ENCODE measurements at regions not wholly inside any gene's neighbourhood (a gene's known extent, or its start where the extent isn't known, plus 50 kb on each side); places are given as distances from the start of the nearest gene placed in this dataset.

DNA sequence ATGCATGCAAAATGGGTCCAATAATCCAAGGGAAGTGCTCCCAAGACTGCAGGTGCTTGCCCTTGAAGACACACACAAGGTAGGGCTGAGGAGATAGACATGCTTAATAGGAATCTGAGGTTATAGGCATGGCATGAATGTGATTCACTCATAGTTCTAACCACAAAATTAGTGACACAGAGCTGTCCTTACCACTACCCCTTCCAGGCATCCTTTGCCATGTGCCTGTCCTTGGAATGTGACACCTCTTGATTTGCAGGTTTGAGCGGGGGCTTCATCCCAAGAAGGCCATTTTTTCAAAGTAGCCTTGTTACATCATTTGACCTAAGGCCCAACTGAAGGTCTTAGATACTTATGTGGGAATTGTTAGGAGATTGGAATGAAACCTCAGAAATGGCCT lies 112.5 kb downstream of the CCNG2 start:
- no peak for TF ChIP-seq REST (IDR thresholded peaks at IDR 0.05; ENCODE audit: insufficient read depth in 1 of 2, low read depth in 2 of 2, low read length in 2 of 2)
- no peak for TF ChIP-seq SIN3A (IDR thresholded peaks at IDR 0.05; ENCODE audit: borderline replicate concordance, insufficient read depth, low read length)
- no peak for TF ChIP-seq TAF1 (IDR thresholded peaks at IDR 0.05; ENCODE audit: borderline replicate concordance, insufficient read depth, low read length)
- no peak for TF ChIP-seq POLR2AphosphoS5 (IDR thresholded peaks at IDR 0.05; ENCODE audit: low read depth, low read length)
- no peak for TF ChIP-seq FOXP2 (optimal IDR thresholded peaks at IDR 0.05; ENCODE audit: borderline replicate concordance, extremely low read depth, extremely low read length, insufficient read depth)

DNA sequence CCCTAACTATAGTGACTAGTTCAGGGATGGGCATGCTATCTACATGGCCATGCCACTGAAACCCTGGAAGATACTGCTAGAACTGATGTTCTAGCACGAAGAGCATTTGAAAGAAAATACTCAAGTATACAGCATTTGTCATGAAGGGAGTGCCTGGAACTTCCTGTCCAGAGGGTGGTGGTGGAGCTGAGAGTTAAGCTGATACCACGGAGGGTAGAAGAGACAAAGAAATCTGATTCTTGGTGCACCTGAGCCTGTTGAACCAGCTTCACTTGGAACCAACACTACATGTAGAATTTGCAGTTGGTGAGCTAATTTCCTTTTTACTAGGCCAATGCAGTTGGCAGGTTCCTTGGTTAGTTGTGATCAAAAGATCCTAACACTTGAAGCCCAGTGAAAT lies 116.4 kb downstream of the CCNG2 start:
- no peak for TF ChIP-seq FOXP2 (optimal IDR thresholded peaks at IDR 0.05; ENCODE audit: borderline replicate concordance, extremely low read depth, extremely low read length, insufficient read depth)
- no peak for TF ChIP-seq TAF1 (IDR thresholded peaks at IDR 0.05; ENCODE audit: borderline replicate concordance, insufficient read depth, low read length)
- no peak for TF ChIP-seq REST (IDR thresholded peaks at IDR 0.05; ENCODE audit: insufficient read depth in 1 of 2, low read depth in 2 of 2, low read length in 2 of 2)
- TF ChIP-seq POLR2AphosphoS5 (IDR thresholded peaks at IDR 0.05; ENCODE audit: low read depth, low read length) = no peak
- TF ChIP-seq SIN3A (IDR thresholded peaks at IDR 0.05; ENCODE audit: borderline replicate concordance, insufficient read depth, low read length) = no peak

DNA sequence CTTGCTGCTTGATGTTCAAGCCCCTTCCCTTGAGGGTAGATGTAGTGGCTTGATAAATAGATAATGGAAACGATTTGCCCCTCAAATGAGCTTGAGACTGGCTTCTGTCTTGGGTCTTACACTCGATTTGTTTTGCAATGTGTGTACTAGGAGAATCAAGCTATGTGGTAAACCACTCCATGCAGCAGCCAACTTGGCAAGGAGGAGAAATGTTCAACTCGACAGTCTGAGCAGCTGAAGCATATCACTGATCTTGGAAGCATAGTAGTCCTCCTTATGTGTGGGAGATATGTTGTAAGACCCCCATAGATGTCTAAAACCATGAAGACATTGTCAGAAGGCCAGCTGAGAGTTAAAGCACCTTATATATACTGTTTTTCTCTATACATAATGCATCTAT lies 125.3 kb downstream of the CCNG2 start:
- TF ChIP-seq TAF1 (IDR thresholded peaks at IDR 0.05; ENCODE audit: borderline replicate concordance, insufficient read depth, low read length) (no peak), FOXP2 (optimal IDR thresholded peaks at IDR 0.05; ENCODE audit: borderline replicate concordance, extremely low read depth, extremely low read length, insufficient read depth) (no peak), SIN3A (IDR thresholded peaks at IDR 0.05; ENCODE audit: borderline replicate concordance, insufficient read depth, low read length) (no peak), POLR2AphosphoS5 (IDR thresholded peaks at IDR 0.05; ENCODE audit: low read depth, low read length) (no peak), REST (IDR thresholded peaks at IDR 0.05; ENCODE audit: insufficient read depth in 1 of 2, low read depth in 2 of 2, low read length in 2 of 2) (no peak)

DNA sequence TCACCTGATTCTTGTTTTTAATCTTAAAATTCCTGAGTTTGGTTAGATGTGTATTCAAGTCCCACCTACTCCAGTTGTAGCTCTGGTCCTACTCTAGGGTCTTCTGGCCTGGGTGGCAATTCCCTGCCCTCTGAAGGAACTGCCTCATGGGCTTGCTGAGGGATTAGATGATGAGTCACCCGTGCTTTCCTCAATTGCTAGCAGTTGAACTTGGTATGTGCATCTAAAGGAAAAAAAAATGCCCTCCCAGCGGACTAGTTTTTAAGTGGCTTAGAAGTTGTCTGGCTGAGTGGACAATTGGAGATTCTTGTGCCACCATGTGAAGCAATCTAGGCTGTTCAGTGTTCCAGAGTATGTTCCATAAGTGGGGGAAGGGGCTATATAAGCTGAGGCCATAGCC lies 127.0 kb downstream of the CCNG2 start:
- TF ChIP-seq TAF1 (IDR thresholded peaks at IDR 0.05; ENCODE audit: borderline replicate concordance, insufficient read depth, low read length) = no peak
- TF ChIP-seq REST (IDR thresholded peaks at IDR 0.05; ENCODE audit: insufficient read depth in 1 of 2, low read depth in 2 of 2, low read length in 2 of 2) = no peak
- no peak for TF ChIP-seq SIN3A (IDR thresholded peaks at IDR 0.05; ENCODE audit: borderline replicate concordance, insufficient read depth, low read length)
- TF ChIP-seq POLR2AphosphoS5 (IDR thresholded peaks at IDR 0.05; ENCODE audit: low read depth, low read length) = no peak
- no peak for TF ChIP-seq FOXP2 (optimal IDR thresholded peaks at IDR 0.05; ENCODE audit: borderline replicate concordance, extremely low read depth, extremely low read length, insufficient read depth)

DNA sequence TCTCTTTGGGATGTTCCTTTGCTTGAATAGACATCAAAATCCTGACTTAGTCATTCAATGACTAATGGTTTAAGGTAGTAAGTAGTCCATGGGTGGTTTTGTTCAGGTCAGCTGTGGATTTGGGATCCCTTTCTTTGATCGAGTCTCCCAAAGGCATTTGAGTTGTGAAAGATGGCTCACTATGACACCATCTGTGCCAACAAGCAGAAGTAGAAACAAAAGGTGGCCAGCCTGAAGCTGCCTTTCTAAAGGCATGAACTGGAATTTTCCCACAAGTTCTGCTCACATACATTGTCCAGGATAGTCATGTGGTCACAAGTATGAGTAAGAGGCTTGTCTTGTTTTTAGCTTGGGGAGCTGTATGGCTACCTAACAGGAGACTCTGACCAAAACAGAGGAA lies 129.9 kb downstream of the CCNG2 start:
- TF ChIP-seq SIN3A (IDR thresholded peaks at IDR 0.05; ENCODE audit: borderline replicate concordance, insufficient read depth, low read length) (no peak), POLR2AphosphoS5 (IDR thresholded peaks at IDR 0.05; ENCODE audit: low read depth, low read length) (no peak), REST (IDR thresholded peaks at IDR 0.05; ENCODE audit: insufficient read depth in 1 of 2, low read depth in 2 of 2, low read length in 2 of 2) (no peak), FOXP2 (optimal IDR thresholded peaks at IDR 0.05; ENCODE audit: borderline replicate concordance, extremely low read depth, extremely low read length, insufficient read depth) (no peak), TAF1 (IDR thresholded peaks at IDR 0.05; ENCODE audit: borderline replicate concordance, insufficient read depth, low read length) (no peak)

All from PFSK-1 (cell line).